PC-3 (cell line): ENCODE measurements at regions not wholly inside any gene's neighbourhood (a gene's known extent, or its start where the extent isn't known, plus 50 kb on each side); places are given as distances from the start of the nearest gene placed in this dataset.

Source experiments
- EZH2 ChIP-seq: fragments of 300-600 bp; sonication (generic); IDR thresholded peaks from one replicate; pipeline ENCODE4 v1.6.1; 2017; ENCODE audit warnings: antibody characterized with exemption, mild to moderate bottlenecking, low read length; ENCODE audit not compliant: unreplicated experiment
- EZH2phosphoT487 ChIP-seq: fragments of 300-600 bp; sonication (generic); IDR thresholded peaks from 2 replicates; pipeline ENCODE4 v1.6.1; 2018; ENCODE audit warnings: mild to moderate bottlenecking, antibody characterized with exemption, low read length, borderline replicate concordance
- TF ChIP-seq, protein P1 (sequence below): fragments of 300-600 bp; sonication (generic); conservative IDR thresholded peaks from 2 replicates; pipeline ENCODE4 v1.5.1; 2017; ENCODE audit warnings: antibody characterized with exemption, low read depth, mild to moderate bottlenecking, low read length

DNA sequence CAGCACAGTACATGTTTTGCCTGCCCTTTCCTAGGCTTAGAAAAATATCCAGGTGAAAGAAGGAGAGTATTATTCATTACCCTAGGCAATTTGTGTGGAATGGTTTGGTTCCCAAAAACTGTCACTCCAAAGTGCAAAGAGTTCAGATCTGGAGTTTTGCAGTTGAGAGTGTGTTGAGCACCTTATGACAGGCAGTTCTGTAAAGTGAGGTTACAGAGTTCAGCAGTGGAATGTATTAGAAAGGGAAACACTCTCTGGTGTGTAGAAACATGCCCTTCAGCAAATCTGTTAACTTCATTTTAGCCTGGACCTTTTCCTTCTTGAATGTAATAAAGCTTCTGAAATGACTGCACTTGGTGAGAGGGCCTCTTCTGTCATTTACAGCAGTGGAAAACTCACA lies 154.0 kb upstream of the SSTR1 start:
- TF ChIP-seq, protein P1, sequence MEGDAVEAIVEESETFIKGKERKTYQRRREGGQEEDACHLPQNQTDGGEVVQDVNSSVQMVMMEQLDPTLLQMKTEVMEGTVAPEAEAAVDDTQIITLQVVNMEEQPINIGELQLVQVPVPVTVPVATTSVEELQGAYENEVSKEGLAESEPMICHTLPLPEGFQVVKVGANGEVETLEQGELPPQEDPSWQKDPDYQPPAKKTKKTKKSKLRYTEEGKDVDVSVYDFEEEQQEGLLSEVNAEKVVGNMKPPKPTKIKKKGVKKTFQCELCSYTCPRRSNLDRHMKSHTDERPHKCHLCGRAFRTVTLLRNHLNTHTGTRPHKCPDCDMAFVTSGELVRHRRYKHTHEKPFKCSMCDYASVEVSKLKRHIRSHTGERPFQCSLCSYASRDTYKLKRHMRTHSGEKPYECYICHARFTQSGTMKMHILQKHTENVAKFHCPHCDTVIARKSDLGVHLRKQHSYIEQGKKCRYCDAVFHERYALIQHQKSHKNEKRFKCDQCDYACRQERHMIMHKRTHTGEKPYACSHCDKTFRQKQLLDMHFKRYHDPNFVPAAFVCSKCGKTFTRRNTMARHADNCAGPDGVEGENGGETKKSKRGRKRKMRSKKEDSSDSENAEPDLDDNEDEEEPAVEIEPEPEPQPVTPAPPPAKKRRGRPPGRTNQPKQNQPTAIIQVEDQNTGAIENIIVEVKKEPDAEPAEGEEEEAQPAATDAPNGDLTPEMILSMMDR, result no peak
- no peak for TF ChIP-seq EZH2phosphoT487
- TF ChIP-seq EZH2, result no peak
